ENCODE measurements at regions not wholly inside any gene's neighbourhood (a gene's known extent, or its start where the extent isn't known, plus 50 kb on each side); places are given as distances from the start of the nearest gene placed in this dataset.

GRCh38 chr10:6979371-6979770 is 399.3 kb upstream of the PRKCQ start:
- DNase-seq (ENCODE audit: low spot score): no peak

- DNase-seq (ENCODE audit: low spot score): no peak
Observed at GRCh38 chr10:6978187-6978627, 398.1 kb upstream of the PRKCQ start.

- DNase-seq (ENCODE audit: low spot score): no peak
Observed at GRCh38 chr10:6977398-6978186, 397.5 kb upstream of the PRKCQ start.

- DNase-seq (ENCODE audit: low spot score): no peak
Observed at GRCh38 chr10:6973899-6974298, 393.8 kb upstream of the PRKCQ start.

- DNase-seq (ENCODE audit: low spot score): no peak
Observed at GRCh38 chr10:6972226-6972625, 392.1 kb upstream of the PRKCQ start.

GRCh38 chr10:6969659-6970058 is 389.6 kb upstream of the PRKCQ start:
- DNase-seq (ENCODE audit: low spot score): no peak

- no peak for DNase-seq (ENCODE audit: low spot score)
Observed at GRCh38 chr10:6964543-6964942, 384.5 kb upstream of the PRKCQ start.

- no peak for DNase-seq (ENCODE audit: low spot score)
Observed at GRCh38 chr10:6962576-6962975, 382.5 kb upstream of the PRKCQ start.

- no peak for DNase-seq (ENCODE audit: low spot score)
Observed at GRCh38 chr10:6958711-6959110, 378.6 kb upstream of the PRKCQ start.

GRCh38 chr10:6958254-6958653 is 378.2 kb upstream of the PRKCQ start:
- DNase-seq (ENCODE audit: low spot score): no peak

GRCh38 chr10:6957851-6958250 is 377.8 kb upstream of the PRKCQ start:
- DNase-seq (ENCODE audit: low spot score): no peak

GRCh38 chr10:6956562-6956961 is 376.5 kb upstream of the PRKCQ start:
- DNase-seq (ENCODE audit: low spot score): no peak

GRCh38 chr10:6953271-6953801 is 373.3 kb upstream of the PRKCQ start:
- no peak for DNase-seq (ENCODE audit: low spot score)

GRCh38 chr10:6951732-6952131 is 371.7 kb upstream of the PRKCQ start:
- no peak for DNase-seq (ENCODE audit: low spot score)

- no peak for DNase-seq (ENCODE audit: low spot score)
Observed at GRCh38 chr10:6950133-6950532, 370.1 kb upstream of the PRKCQ start.

- no peak for DNase-seq (ENCODE audit: low spot score)
Observed at GRCh38 chr10:6944436-6944835, 364.4 kb upstream of the PRKCQ start.

- no peak for DNase-seq (ENCODE audit: low spot score)
Observed at GRCh38 chr10:6938384-6938783, 358.3 kb upstream of the PRKCQ start.

- DNase-seq (ENCODE audit: low spot score): no peak
Observed at GRCh38 chr10:6936931-6937330, 356.9 kb upstream of the PRKCQ start.

GRCh38 chr10:6929148-6929830 is 349.2 kb upstream of the PRKCQ start:
- no peak for DNase-seq (ENCODE audit: low spot score)

GRCh38 chr10:6928586-6928985 is 348.5 kb upstream of the PRKCQ start:
- DNase-seq (ENCODE audit: low spot score): no peak

- DNase-seq (ENCODE audit: low spot score): no peak
Observed at GRCh38 chr10:6926971-6927370, 346.9 kb upstream of the PRKCQ start.

- DNase-seq (ENCODE audit: low spot score): no peak
Observed at GRCh38 chr10:6925146-6925545, 345.1 kb upstream of the PRKCQ start.

- DNase-seq (ENCODE audit: low spot score): peak; percentile 45
Observed at GRCh38 chr10:6924166-6924565, 344.1 kb upstream of the PRKCQ start.
